Liver (tissue), 8 donors: ENCODE measurements at regions not wholly inside any gene's neighbourhood (a gene's known extent, or its start where the extent isn't known, plus 50 kb on each side); places are given as distances from the start of the nearest gene placed in this dataset.

Source experiments
- DNase-seq: peaks from one replicate; pipeline ENCODE4 v3.0.0-alpha.2; 2017; ENCODE audit warnings: low spot score
- H3K27ac ChIP-seq, 2 donors: one replicate each; pipeline ENCODE4 v1.7.0; 2013; ENCODE audit warnings: inconsistent platforms in 2 of 2, low read length in 2 of 2, control low read depth in 1 of 2, low read depth in 1 of 2, mild to moderate bottlenecking in 1 of 2
- H3K27me3 ChIP-seq, 4 donors: one replicate each; pipeline versions ENCODE4 v1.6.1 to v1.7.0; 2013; ENCODE audit warnings: low read length in 3 of 4, inconsistent platforms in 1 of 4, mild to moderate bottlenecking in 1 of 4, moderate library complexity in 1 of 4; ENCODE audit not compliant: control insufficient read depth in 4 of 4, insufficient read depth in 4 of 4
- H3K36me3 ChIP-seq, 4 donors: one replicate each; pipeline versions ENCODE4 v1.6.1 to v1.7.0; 2013; ENCODE audit warnings: low read length in 3 of 4, mild to moderate bottlenecking in 3 of 4, low read depth in 1 of 4, moderate library complexity in 1 of 4; ENCODE audit not compliant: control insufficient read depth in 4 of 4, insufficient read depth in 3 of 4
- H3K4me1 ChIP-seq, 4 donors: one replicate each; pipeline versions ENCODE4 v1.6.1 to v1.7.0; 2013; ENCODE audit warnings: low read length in 3 of 4, mild to moderate bottlenecking in 3 of 4, moderate library complexity in 1 of 4; ENCODE audit not compliant: control insufficient read depth in 4 of 4, insufficient read depth in 4 of 4
- H3K4me3 ChIP-seq, 3 donors: one replicate each; pipeline versions ENCODE4 v1.6.1 to v1.7.0; 2013; ENCODE audit warnings: low read length in 3 of 3, control low read depth in 1 of 3, low read depth in 1 of 3, mild to moderate bottlenecking in 1 of 3
- H3K9ac ChIP-seq, 2 donors: one replicate each; pipeline ENCODE4 v1.7.0; 2013; ENCODE audit warnings: low read length in 2 of 2, mild to moderate bottlenecking in 2 of 2, moderate library complexity in 2 of 2, control low read depth in 1 of 2, low read depth in 1 of 2
- H3K9me3 ChIP-seq, 4 donors: one replicate each; pipeline versions ENCODE4 v1.6.1 to v1.7.0; 2013; ENCODE audit warnings: low read length in 3 of 4; ENCODE audit not compliant: control insufficient read depth in 4 of 4
- EGR1 ChIP-seq, 2 donors: IDR thresholded peaks; 2 replicates each; pipeline ENCODE4 v1.6.1; 2016 to 2018; ENCODE audit warnings: antibody characterized with exemption in 2 of 2, low read depth in 2 of 2
- GABPA ChIP-seq, 2 donors: IDR thresholded peaks in 1 of 2; conservative IDR thresholded peaks in 1 of 2; 2 replicates each; pipeline ENCODE4 v1.6.1; 2016; ENCODE audit warnings: antibody characterized with exemption in 2 of 2, mild to moderate bottlenecking in 1 of 2, moderate library complexity in 1 of 2
- HNF4A ChIP-seq, 2 donors: conservative IDR thresholded peaks; 2 replicates each; pipeline ENCODE4 v1.6.1; 2016; ENCODE audit warnings: antibody characterized with exemption in 2 of 2, mild to moderate bottlenecking in 2 of 2
- HNF4G ChIP-seq: IDR thresholded peaks from 2 replicates; pipeline ENCODE4 v1.6.1; 2016; ENCODE audit warnings: antibody characterized with exemption
- JUND ChIP-seq, 2 donors: IDR thresholded peaks; 2 replicates each; pipeline ENCODE4 v1.6.1; 2016; ENCODE audit warnings: antibody characterized with exemption in 2 of 2
- NR2F2 ChIP-seq: IDR thresholded peaks from 2 replicates; pipeline ENCODE4 v1.6.1; 2016; ENCODE audit warnings: antibody characterized with exemption
- RAD21 ChIP-seq, 2 donors: IDR thresholded peaks; 2 replicates each; pipeline ENCODE4 v1.6.1; 2016; ENCODE audit warnings: antibody characterized with exemption in 2 of 2, mild to moderate bottlenecking in 2 of 2
- RXRA ChIP-seq, 2 donors: IDR thresholded peaks; 2 replicates each; pipeline ENCODE4 v1.6.1; 2017 to 2018; ENCODE audit warnings: antibody characterized with exemption in 2 of 2, mild to moderate bottlenecking in 1 of 2
- SP1 ChIP-seq: IDR thresholded peaks from 2 replicates; pipeline ENCODE4 v1.6.1; 2018; ENCODE audit warnings: antibody characterized with exemption, mild to moderate bottlenecking
- TAF1 ChIP-seq: conservative IDR thresholded peaks from 2 replicates; pipeline ENCODE4 v1.6.1; 2016; ENCODE audit warnings: antibody characterized with exemption, mild to moderate bottlenecking
- WGBS: extraction: QIAGEN DNeasy Blood & Tissue Kit; methylation state at CpG from one replicate; pipeline ENCODE4 v1.1.7; 2013; 5-methylcytosine and 5-hydroxymethylcytosine counted together
- TF ChIP-seq, protein P1 (sequence below): IDR thresholded peaks from 2 replicates; pipeline ENCODE4 v1.6.1; 2016; ENCODE audit warnings: antibody characterized with exemption
- TF ChIP-seq, protein P2 (sequence below): IDR thresholded peaks from 2 replicates; pipeline ENCODE4 v1.6.1; 2016; ENCODE audit warnings: antibody characterized with exemption
- TF ChIP-seq, protein P3 (sequence below): fragments of 150-350 bp; IDR thresholded peaks from 2 replicates; pipeline ENCODE4 v1.5.1; 2017; ENCODE audit warnings: improper control_type of control experiment, low read depth, low read length; ENCODE audit not compliant: missing input control
- TF ChIP-seq, protein P4 (sequence below): IDR thresholded peaks from 2 replicates; pipeline ENCODE4 v1.6.1; 2016; ENCODE audit warnings: antibody characterized with exemption, mild to moderate bottlenecking
- TF ChIP-seq, protein P5 (sequence below): IDR thresholded peaks from 2 replicates; pipeline ENCODE4 v1.6.1; 2016; ENCODE audit warnings: antibody characterized with exemption
- donor health status: healthy.
- donor health status: healthy.
- donor health status: healthy.
- donor health status: healthy.
- donor health status: healthy.

DNA sequence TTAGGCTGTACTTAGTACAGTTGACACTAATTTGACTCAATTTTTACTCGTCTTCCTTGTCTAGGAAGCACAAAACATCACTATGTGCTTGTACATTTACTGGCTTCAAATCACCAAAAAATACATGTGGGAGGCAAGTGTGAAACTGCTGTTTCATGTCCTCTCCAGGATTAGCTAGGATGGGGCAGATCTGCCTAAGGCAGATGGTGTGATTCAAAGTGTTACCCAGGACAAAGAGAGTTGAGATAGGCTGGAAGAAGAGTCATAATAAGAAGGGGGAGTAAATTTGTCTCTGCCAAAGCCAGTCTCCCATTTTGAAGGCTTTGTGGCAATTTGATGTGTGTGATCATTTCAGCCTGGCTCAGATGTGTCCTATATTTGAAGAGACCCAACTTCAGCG is 821.6 kb upstream of the ZEB2 start:
- H3K27me3 ChIP-seq, result no peaks in the 10 kb centered on the region
- no peaks in the 10 kb centered on the region for H3K9me3 ChIP-seq
- TF ChIP-seq, protein P1, sequence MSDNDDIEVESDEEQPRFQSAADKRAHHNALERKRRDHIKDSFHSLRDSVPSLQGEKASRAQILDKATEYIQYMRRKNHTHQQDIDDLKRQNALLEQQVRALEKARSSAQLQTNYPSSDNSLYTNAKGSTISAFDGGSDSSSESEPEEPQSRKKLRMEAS, result no peak
- no peak for DNase-seq
- H3K27ac ChIP-seq, result no peak overlapping the region
- no peaks in the 10 kb centered on the region for H3K36me3 ChIP-seq
- H3K4me3 ChIP-seq, result no peak overlapping the region
- H3K9ac ChIP-seq, result no peak overlapping the region
- 68% methylated on average over 2 of the region's 2 CpGs for WGBS
- H3K4me1 ChIP-seq, result no peaks in the 10 kb centered on the region

DNA sequence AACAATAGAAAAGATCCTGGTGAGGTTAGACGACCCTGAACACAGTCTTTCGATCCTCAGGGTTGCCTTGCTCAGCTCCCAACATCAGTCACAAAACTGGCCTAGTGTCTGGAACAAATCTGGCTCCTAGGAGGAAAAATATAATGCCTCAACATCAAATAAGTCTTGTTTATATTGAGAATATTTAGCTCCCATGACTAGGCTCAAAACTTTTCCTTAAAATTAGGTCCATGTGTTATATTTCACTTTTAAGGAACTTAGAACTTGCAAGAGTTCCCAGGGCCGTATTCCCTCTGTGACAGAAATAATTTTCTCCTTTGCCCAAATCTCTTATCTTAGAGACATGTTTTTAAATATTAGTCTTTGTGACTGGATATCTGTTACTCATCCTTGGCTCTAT is 819.7 kb upstream of the ZEB2 start:
- TF ChIP-seq, protein P2, sequence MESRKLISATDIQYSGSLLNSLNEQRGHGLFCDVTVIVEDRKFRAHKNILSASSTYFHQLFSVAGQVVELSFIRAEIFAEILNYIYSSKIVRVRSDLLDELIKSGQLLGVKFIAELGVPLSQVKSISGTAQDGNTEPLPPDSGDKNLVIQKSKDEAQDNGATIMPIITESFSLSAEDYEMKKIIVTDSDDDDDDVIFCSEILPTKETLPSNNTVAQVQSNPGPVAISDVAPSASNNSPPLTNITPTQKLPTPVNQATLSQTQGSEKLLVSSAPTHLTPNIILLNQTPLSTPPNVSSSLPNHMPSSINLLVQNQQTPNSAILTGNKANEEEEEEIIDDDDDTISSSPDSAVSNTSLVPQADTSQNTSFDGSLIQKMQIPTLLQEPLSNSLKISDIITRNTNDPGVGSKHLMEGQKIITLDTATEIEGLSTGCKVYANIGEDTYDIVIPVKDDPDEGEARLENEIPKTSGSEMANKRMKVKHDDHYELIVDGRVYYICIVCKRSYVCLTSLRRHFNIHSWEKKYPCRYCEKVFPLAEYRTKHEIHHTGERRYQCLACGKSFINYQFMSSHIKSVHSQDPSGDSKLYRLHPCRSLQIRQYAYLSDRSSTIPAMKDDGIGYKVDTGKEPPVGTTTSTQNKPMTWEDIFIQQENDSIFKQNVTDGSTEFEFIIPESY, result no peak
- TF ChIP-seq RAD21 (IDR thresholded peaks at IDR 0.05), result no peak
- no peaks in the 10 kb centered on the region for H3K9me3 ChIP-seq
- no peak overlapping the region for H3K9ac ChIP-seq
- H3K4me3 ChIP-seq, result no peak overlapping the region
- DNase-seq, result no peak
- no peaks in the 10 kb centered on the region for H3K27me3 ChIP-seq
- no peak overlapping the region for H3K27ac ChIP-seq
- H3K36me3 ChIP-seq, result no peaks in the 10 kb centered on the region
- WGBS, result 71% methylated on average over 3 of the region's 3 CpGs
- H3K4me1 ChIP-seq, result no peaks in the 10 kb centered on the region

DNA sequence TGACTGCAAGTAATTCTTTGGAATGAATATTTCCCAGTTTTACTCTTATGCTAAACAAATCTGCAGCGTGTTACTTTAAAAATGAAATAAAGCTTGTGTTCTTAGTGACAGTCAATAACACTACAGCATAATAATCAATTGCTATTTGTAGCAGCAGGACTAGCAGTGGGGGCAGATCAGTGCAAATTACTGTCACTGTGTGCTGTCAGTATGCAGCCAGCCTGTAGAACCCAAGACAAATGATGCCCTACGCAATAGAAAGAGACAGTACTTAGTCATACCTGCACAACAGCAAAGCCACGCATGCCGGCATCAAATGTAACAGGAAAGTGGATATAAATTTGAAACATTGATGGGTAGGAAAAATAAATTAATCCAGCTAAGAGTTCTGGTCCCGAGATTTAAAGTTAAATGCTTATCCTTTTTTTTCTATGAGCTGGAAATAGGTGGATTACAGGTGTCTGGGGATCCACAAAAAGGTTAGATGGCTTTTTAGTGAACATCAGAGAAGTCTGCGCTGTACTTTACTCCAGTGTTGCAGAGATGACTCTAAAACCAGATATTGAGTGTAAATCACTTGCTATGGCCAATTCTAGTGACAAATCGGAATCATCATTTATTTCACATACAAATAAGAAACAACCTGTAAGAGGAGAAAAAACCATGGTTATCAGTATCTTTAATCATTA is 812.4 kb upstream of the ZEB2 start:
- H3K9me3 ChIP-seq, result no peaks in the 10 kb centered on the region
- H3K9ac ChIP-seq, result no peak overlapping the region
- peaks cover 0 to 5% (median 0%) of the 10 kb centered on the region in 4 donors for H3K27me3 ChIP-seq
- no peaks in the 10 kb centered on the region for H3K36me3 ChIP-seq
- DNase-seq, result no peak
- no peak for TF ChIP-seq HNF4G
- TF ChIP-seq RAD21 (IDR thresholded peaks at IDR 0.05), result no peak
- TF ChIP-seq, protein P1, result no peak
- TF ChIP-seq, protein P3, sequence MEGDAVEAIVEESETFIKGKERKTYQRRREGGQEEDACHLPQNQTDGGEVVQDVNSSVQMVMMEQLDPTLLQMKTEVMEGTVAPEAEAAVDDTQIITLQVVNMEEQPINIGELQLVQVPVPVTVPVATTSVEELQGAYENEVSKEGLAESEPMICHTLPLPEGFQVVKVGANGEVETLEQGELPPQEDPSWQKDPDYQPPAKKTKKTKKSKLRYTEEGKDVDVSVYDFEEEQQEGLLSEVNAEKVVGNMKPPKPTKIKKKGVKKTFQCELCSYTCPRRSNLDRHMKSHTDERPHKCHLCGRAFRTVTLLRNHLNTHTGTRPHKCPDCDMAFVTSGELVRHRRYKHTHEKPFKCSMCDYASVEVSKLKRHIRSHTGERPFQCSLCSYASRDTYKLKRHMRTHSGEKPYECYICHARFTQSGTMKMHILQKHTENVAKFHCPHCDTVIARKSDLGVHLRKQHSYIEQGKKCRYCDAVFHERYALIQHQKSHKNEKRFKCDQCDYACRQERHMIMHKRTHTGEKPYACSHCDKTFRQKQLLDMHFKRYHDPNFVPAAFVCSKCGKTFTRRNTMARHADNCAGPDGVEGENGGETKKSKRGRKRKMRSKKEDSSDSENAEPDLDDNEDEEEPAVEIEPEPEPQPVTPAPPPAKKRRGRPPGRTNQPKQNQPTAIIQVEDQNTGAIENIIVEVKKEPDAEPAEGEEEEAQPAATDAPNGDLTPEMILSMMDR, result no peak
- TF ChIP-seq SP1, result no peak
- TF ChIP-seq, protein P4, sequence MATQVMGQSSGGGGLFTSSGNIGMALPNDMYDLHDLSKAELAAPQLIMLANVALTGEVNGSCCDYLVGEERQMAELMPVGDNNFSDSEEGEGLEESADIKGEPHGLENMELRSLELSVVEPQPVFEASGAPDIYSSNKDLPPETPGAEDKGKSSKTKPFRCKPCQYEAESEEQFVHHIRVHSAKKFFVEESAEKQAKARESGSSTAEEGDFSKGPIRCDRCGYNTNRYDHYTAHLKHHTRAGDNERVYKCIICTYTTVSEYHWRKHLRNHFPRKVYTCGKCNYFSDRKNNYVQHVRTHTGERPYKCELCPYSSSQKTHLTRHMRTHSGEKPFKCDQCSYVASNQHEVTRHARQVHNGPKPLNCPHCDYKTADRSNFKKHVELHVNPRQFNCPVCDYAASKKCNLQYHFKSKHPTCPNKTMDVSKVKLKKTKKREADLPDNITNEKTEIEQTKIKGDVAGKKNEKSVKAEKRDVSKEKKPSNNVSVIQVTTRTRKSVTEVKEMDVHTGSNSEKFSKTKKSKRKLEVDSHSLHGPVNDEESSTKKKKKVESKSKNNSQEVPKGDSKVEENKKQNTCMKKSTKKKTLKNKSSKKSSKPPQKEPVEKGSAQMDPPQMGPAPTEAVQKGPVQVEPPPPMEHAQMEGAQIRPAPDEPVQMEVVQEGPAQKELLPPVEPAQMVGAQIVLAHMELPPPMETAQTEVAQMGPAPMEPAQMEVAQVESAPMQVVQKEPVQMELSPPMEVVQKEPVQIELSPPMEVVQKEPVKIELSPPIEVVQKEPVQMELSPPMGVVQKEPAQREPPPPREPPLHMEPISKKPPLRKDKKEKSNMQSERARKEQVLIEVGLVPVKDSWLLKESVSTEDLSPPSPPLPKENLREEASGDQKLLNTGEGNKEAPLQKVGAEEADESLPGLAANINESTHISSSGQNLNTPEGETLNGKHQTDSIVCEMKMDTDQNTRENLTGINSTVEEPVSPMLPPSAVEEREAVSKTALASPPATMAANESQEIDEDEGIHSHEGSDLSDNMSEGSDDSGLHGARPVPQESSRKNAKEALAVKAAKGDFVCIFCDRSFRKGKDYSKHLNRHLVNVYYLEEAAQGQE, result no peak
- TF ChIP-seq GABPA (IDR thresholded peaks at IDR 0.05 in 1 of 2, conservative IDR thresholded peaks at IDR 0.05 in 1 of 2), result no peak
- TF ChIP-seq, protein P2, result no peak
- no peak for TF ChIP-seq NR2F2
- no peak for TF ChIP-seq EGR1 (IDR thresholded peaks at IDR 0.05; ENCODE audit: low read depth in 2 of 2)
- no peak for TF ChIP-seq HNF4A (conservative IDR thresholded peaks at IDR 0.05)
- no peak for TF ChIP-seq JUND (IDR thresholded peaks at IDR 0.05)
- TF ChIP-seq TAF1, result no peak
- no peak for TF ChIP-seq RXRA (IDR thresholded peaks at IDR 0.05)
- TF ChIP-seq, protein P5, sequence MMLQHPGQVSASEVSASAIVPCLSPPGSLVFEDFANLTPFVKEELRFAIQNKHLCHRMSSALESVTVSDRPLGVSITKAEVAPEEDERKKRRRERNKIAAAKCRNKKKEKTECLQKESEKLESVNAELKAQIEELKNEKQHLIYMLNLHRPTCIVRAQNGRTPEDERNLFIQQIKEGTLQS, result no peak
- 84% methylated on average over 7 of the region's 7 CpGs for WGBS
- H3K27ac ChIP-seq, result no peak overlapping the region
- H3K4me1 ChIP-seq, result no peaks in the 10 kb centered on the region
- no peak overlapping the region for H3K4me3 ChIP-seq
